ENCODE measurements at regions not wholly inside any gene's neighbourhood (a gene's known extent, or its start where the extent isn't known, plus 50 kb on each side); places are given as distances from the start of the nearest gene placed in this dataset.

- TF ChIP-seq, protein P1, sequence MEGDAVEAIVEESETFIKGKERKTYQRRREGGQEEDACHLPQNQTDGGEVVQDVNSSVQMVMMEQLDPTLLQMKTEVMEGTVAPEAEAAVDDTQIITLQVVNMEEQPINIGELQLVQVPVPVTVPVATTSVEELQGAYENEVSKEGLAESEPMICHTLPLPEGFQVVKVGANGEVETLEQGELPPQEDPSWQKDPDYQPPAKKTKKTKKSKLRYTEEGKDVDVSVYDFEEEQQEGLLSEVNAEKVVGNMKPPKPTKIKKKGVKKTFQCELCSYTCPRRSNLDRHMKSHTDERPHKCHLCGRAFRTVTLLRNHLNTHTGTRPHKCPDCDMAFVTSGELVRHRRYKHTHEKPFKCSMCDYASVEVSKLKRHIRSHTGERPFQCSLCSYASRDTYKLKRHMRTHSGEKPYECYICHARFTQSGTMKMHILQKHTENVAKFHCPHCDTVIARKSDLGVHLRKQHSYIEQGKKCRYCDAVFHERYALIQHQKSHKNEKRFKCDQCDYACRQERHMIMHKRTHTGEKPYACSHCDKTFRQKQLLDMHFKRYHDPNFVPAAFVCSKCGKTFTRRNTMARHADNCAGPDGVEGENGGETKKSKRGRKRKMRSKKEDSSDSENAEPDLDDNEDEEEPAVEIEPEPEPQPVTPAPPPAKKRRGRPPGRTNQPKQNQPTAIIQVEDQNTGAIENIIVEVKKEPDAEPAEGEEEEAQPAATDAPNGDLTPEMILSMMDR (IDR thresholded peaks at IDR 0.05 in 2 of 3, conservative IDR thresholded peaks at IDR 0.05 in 1 of 3; ENCODE audit: borderline replicate concordance in 1 of 3, insufficient read depth in 1 of 3, low read depth in 2 of 3, low read length in 2 of 3) = no peak
- TF ChIP-seq MAX (IDR thresholded peaks at IDR 0.05) (no peak), SIN3A (IDR thresholded peaks at IDR 0.05; ENCODE audit: low read depth) (no peak), JUND (IDR thresholded peaks at IDR 0.05) (no peak), POLR2A (IDR thresholded peaks at IDR 0.05; ENCODE audit: borderline replicate concordance, extremely low read depth, insufficient read depth, insufficient read length) (no peak), SP1 (IDR thresholded peaks at IDR 0.05; ENCODE audit: low read depth) (no peak), ATF3 (IDR thresholded peaks at IDR 0.05) (no peak), ZNF274 (IDR thresholded peaks at IDR 0.05; ENCODE audit: low read depth, low read length) (no peak), EZH2phosphoT487 (IDR thresholded peaks at IDR 0.05; ENCODE audit: borderline replicate concordance) (no peak)
Measured at GRCh38 chr2:7407906-7408680, 490.9 kb downstream of the RNF144A start.
